ENCODE measurements at regions not wholly inside any gene's neighbourhood (a gene's known extent, or its start where the extent isn't known, plus 50 kb on each side); places are given as distances from the start of the nearest gene placed in this dataset.

- no peak overlapping the region for H3K4me3 ChIP-seq (ENCODE audit: low read depth, low read length)
- no peak for DNase-seq (ENCODE audit: low read depth)
- TF ChIP-seq CTCF (IDR thresholded peaks at IDR 0.05; ENCODE audit: insufficient read depth, low read depth, low read length, missing control alignments), result no peak
Measured at GRCh38 chr13:73406454-73406853, 347.6 kb downstream of the KLF5 start.

- DNase-seq (ENCODE audit: low read depth), result no peak
- no peak for TF ChIP-seq CTCF (IDR thresholded peaks at IDR 0.05; ENCODE audit: insufficient read depth, low read depth, low read length, missing control alignments)
- H3K4me3 ChIP-seq (ENCODE audit: low read depth, low read length), result no peak overlapping the region
Measured at GRCh38 chr13:73404581-73404980, 345.8 kb downstream of the KLF5 start.

GRCh38 chr13:73403355-73404120 is 344.7 kb downstream of the KLF5 start:
- DNase-seq (ENCODE audit: low read depth), result no peak
- no peak for TF ChIP-seq CTCF (IDR thresholded peaks at IDR 0.05; ENCODE audit: insufficient read depth, low read depth, low read length, missing control alignments)

GRCh38 chr13:73401769-73402168 is 343.0 kb downstream of the KLF5 start:
- TF ChIP-seq CTCF (IDR thresholded peaks at IDR 0.05; ENCODE audit: insufficient read depth, low read depth, low read length, missing control alignments), result peak; percentile 2
- no peak overlapping the region for H3K4me3 ChIP-seq (ENCODE audit: low read depth, low read length)
- DNase-seq (ENCODE audit: low read depth), result no peak

More at GRCh38 chr13:73403355-73404120, 344.7 kb downstream of the KLF5 start:
- no peak overlapping the region for H3K4me3 ChIP-seq (ENCODE audit: low read depth, low read length)

GRCh38 chr13:73399347-73400216 is 340.8 kb downstream of the KLF5 start:
- H3K4me3 ChIP-seq (ENCODE audit: low read depth, low read length), result no peak overlapping the region
- no peak for TF ChIP-seq CTCF (IDR thresholded peaks at IDR 0.05; ENCODE audit: insufficient read depth, low read depth, low read length, missing control alignments)
- DNase-seq (ENCODE audit: low read depth), result no peak

GRCh38 chr13:73397496-73398305 is 338.9 kb downstream of the KLF5 start:
- no peak for TF ChIP-seq CTCF (IDR thresholded peaks at IDR 0.05; ENCODE audit: insufficient read depth, low read depth, low read length, missing control alignments)
- no peak for DNase-seq (ENCODE audit: low read depth)
- no peak overlapping the region for H3K4me3 ChIP-seq (ENCODE audit: low read depth, low read length)

All from GM12865 (cell line).